HFF-Myc (cell line): ENCODE measurements at regions not wholly inside any gene's neighbourhood (a gene's known extent, or its start where the extent isn't known, plus 50 kb on each side); places are given as distances from the start of the nearest gene placed in this dataset.

ENCODE experiments used
- DNase-seq: peaks from one replicate; pipeline ENCODE4 v3.0.0-alpha.2; 2011; ENCODE audit warnings: low read depth; ENCODE audit errors: extremely low read depth
- H3K4me3 ChIP-seq: replicated peaks from 2 replicates; pipeline ENCODE4 v1.5.1; 2011; ENCODE audit warnings: low read depth, mild to moderate bottlenecking, control low read depth, low read length
- TF ChIP-seq, protein P1 (sequence below): IDR thresholded peaks from 2 replicates; pipeline ENCODE4 v1.5.1; 2012; ENCODE audit warnings: mild to moderate bottlenecking, low read depth, low read length, control low read depth; ENCODE audit errors: missing control alignments

DNA sequence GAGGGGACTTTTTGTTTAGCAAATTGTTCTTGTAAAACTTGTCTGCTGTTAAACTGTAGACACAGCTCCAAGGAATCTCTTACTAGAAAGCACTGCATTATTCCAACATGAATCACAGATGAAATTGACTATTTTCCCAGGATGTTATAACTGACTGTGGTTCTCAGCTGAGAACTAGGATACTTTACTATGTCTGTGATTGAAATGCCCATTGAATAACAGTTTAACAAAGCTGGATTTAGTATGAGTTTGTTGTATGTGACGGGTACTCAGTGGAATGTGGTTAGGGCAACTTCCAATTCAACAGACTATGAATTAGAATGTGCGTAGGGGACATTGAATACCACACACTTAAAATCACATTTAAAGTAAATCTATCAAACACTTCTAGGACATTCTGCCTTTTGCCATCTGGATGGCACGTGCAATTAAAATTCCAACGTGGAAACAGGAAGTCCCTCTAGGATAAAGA, 193.4 kb upstream of the PREP start:
- DNase-seq = peak; percentile 91
- TF ChIP-seq, protein P1, sequence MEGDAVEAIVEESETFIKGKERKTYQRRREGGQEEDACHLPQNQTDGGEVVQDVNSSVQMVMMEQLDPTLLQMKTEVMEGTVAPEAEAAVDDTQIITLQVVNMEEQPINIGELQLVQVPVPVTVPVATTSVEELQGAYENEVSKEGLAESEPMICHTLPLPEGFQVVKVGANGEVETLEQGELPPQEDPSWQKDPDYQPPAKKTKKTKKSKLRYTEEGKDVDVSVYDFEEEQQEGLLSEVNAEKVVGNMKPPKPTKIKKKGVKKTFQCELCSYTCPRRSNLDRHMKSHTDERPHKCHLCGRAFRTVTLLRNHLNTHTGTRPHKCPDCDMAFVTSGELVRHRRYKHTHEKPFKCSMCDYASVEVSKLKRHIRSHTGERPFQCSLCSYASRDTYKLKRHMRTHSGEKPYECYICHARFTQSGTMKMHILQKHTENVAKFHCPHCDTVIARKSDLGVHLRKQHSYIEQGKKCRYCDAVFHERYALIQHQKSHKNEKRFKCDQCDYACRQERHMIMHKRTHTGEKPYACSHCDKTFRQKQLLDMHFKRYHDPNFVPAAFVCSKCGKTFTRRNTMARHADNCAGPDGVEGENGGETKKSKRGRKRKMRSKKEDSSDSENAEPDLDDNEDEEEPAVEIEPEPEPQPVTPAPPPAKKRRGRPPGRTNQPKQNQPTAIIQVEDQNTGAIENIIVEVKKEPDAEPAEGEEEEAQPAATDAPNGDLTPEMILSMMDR = no peak
- no peak overlapping the region for H3K4me3 ChIP-seq

DNA sequence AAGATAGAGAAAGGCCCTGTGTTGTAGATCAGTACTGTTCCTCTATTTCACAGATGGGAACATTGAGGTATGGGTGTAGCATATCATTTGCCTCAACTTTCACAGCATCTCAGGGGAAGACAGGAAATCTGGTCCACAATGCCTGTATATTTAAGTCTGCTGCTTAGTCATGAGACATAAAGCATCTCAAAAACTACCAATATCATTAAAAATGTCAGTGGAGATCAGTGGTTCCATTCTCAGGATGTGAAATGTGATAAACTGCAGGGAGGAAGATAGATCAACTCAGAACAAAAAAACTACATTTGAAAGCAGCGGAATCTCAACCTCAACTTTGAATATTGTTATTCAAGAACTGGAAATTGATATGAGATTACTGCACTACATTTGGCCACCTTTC, 192.9 kb upstream of the PREP start:
- no peak for DNase-seq
- TF ChIP-seq, protein P1 = no peak
- no peak overlapping the region for H3K4me3 ChIP-seq

DNA sequence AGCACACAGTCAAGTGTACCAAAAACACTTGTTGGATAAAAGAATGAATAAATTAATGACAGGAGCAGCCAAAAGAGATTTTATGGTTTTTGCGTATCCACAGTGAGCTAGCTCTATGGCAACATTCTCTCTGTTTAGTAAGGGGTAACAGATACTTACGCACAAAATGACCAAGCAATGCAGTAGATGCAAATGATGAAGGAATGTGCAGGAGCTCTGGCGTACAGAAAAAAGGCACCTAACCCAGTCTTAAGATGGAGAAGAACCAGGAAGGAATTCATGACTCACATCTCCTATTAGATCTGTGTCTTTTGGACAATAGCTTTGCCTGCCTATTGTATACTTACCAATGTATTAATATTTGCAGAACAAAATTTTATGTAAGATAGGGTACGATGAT, 191.9 kb upstream of the PREP start:
- DNase-seq = no peak
- TF ChIP-seq, protein P1 = no peak
- no peak overlapping the region for H3K4me3 ChIP-seq

DNA sequence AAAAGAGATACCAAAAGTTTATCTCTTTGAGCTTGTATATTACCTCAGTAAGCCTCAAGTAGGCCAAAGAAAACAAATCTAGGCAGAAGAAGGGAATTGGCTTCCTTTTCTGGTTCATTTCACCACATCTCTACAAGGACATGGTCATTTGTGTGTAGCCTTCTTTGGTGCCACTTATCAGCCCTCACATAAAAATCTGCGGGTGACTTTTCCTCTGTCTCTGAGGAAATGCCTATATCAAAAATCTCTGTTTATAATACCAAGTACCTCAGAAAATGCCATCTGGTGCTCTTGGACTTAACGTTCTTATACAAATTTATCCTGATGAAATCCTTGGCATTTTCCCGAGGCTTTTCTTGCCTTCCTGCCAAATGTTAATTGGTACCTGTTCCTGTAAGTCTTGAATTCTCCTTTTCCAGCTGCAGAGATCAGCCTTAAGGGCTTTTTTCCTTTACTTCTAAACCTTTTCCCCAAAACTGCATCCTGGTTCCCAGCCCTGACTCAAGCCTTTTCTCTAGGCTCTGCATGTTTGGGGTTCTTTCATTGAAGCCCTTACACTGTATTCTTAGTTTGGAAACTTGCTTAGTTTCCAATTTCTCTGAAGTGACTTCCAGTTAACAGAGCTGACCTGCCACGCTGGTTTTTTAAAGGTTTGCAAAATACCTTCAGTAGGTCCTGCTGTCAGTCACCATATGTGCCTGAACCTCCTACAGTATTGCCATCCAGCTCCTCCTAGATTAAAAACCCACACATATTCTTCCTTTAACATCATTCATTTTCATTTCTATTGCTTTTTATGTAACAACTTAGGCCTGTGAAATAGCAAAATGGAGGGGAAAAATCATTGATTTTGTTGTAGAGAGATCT, 191.2 kb upstream of the PREP start:
- DNase-seq = no peak
- TF ChIP-seq, protein P1 = no peak
- H3K4me3 ChIP-seq = no peak overlapping the region

DNA sequence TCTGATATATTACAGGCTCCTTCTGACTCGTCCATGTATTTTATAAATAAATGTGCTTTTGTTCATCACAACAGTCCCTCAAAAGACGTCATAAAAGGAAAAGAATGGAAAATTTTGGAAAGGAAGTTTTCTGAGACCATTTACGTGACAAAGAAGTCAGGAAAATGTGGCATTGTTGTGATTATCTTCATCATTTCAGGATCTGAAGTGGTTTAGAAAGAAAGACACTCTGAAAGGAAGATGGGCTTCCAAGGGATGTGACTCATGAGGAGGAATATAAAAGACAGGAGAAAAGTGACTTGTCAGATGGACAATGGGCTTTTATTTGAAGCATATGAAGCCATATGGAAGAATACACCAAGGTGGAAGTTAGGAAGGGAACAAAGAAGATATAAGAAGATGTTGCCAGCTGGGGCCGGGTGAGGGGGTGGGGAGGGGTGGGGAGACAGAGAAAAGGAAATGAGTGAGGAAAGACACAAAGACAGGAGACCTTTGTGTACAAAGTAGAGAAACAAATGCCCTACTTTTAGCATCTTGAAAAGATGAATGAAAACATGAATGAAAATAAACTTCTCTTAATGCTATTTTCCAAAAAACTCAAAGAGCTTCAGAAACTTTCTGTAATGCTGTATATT, 190.3 kb upstream of the PREP start:
- no peak for DNase-seq
- TF ChIP-seq, protein P1 = no peak
- H3K4me3 ChIP-seq = no peak overlapping the region

DNA sequence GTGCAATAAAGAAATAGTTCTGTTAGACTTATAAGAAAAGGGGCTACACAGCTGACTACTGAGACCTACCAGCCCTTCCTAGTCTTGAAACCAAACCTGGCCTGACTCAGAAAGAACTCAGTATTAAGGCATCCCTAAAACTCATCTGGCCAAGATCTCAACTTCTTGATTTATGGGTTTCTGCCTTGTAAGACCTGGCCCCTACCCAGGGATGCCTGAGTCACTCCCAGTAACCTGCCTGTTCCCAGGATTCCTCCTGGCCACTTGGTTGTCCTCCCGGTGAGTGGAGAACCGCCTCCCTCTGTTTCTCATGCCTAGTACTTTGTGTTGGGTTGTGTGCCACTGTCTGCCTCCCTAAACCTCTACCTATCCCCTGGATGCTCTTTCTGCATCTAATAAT, 189.4 kb upstream of the PREP start:
- peak; percentile 85 for DNase-seq
- TF ChIP-seq, protein P1 = no peak
- no peak overlapping the region for H3K4me3 ChIP-seq
